ENCODE measurements at regions not wholly inside any gene's neighbourhood (a gene's known extent, or its start where the extent isn't known, plus 50 kb on each side); places are given as distances from the start of the nearest gene placed in this dataset.

GRCh38 chr22:46083383-46084350 lies 66.7 kb upstream of the PPARA start:
- Histone ChIP-seq H3K9ac (ENCODE audit: low read depth in 1 of 3, low read length in 3 of 3) (peak overlapping the region; percentile 50 to 88 (median 51)), H3K27ac (ENCODE audit: low read depth, low read length) (peak overlapping the region; percentile 96), H3K4me1 (ENCODE audit: control insufficient read depth in 3 of 3, insufficient read depth in 3 of 3, low read length in 3 of 3) (peaks cover 83 to 86% (median 85%) of the 10 kb centered on the region in 3 donors), H3K36me3 (ENCODE audit: control insufficient read depth in 3 of 3, insufficient read depth in 3 of 3, low read length in 3 of 3) (peaks cover 9 to 20% (median 10%) of the 10 kb centered on the region in 3 donors), H3K27me3 (ENCODE audit: control insufficient read depth in 3 of 3, insufficient read depth in 3 of 3, low read length in 3 of 3) (no peaks in the 10 kb centered on the region), H3K9me3 (ENCODE audit: control insufficient read depth in 3 of 3, low read length in 3 of 3) (no peaks in the 10 kb centered on the region), H3K4me3 (ENCODE audit: low read length in 3 of 3) (peak overlapping the region; percentile 32 to 61 (median 34))

GRCh38 chr22:46084376-46084775 lies 66.0 kb upstream of the PPARA start:
- Histone ChIP-seq H3K27me3 (ENCODE audit: control insufficient read depth in 3 of 3, insufficient read depth in 3 of 3, low read length in 3 of 3) (no peaks in the 10 kb centered on the region), H3K27ac (ENCODE audit: low read depth, low read length) (peak overlapping the region; percentile 96), H3K4me3 (ENCODE audit: low read length in 3 of 3) (peak overlapping the region; percentile 34 to 68 (median 61)), H3K36me3 (ENCODE audit: control insufficient read depth in 3 of 3, insufficient read depth in 3 of 3, low read length in 3 of 3) (peaks cover 9 to 24% (median 10%) of the 10 kb centered on the region in 3 donors), H3K9me3 (ENCODE audit: control insufficient read depth in 3 of 3, low read length in 3 of 3) (no peaks in the 10 kb centered on the region), H3K9ac (ENCODE audit: low read depth in 1 of 3, low read length in 3 of 3) (peak overlapping the region; percentile 50 to 88 (median 72)), H3K4me1 (ENCODE audit: control insufficient read depth in 3 of 3, insufficient read depth in 3 of 3, low read length in 3 of 3) (peaks cover 83 to 86% (median 85%) of the 10 kb centered on the region in 3 donors)

- Histone ChIP-seq H3K36me3 (ENCODE audit: control insufficient read depth in 3 of 3, insufficient read depth in 3 of 3, low read length in 3 of 3) (peaks cover 9 to 24% (median 10%) of the 10 kb centered on the region in 3 donors), H3K4me3 (ENCODE audit: low read length in 3 of 3) (peak overlapping the region; percentile 61 to 72 (median 67)), H3K27ac (ENCODE audit: low read depth, low read length) (peak overlapping the region; percentile 96), H3K27me3 (ENCODE audit: control insufficient read depth in 3 of 3, insufficient read depth in 3 of 3, low read length in 3 of 3) (no peaks in the 10 kb centered on the region), H3K4me1 (ENCODE audit: control insufficient read depth in 3 of 3, insufficient read depth in 3 of 3, low read length in 3 of 3) (peaks cover 85 to 90% (median 88%) of the 10 kb centered on the region in 3 donors), H3K9ac (ENCODE audit: low read depth in 1 of 3, low read length in 3 of 3) (peak overlapping the region; percentile 50 to 88 (median 82)), H3K9me3 (ENCODE audit: control insufficient read depth in 3 of 3, low read length in 3 of 3) (no peaks in the 10 kb centered on the region)
These were observed 65.1 kb upstream of the PPARA start for GRCh38 chr22:46084943-46085827.

- peak overlapping the region; percentile 61 to 72 (median 67) for H3K4me3 ChIP-seq (ENCODE audit: low read length in 3 of 3)
These were observed 64.3 kb upstream of the PPARA start for GRCh38 chr22:46085828-46086576.

GRCh38 chr22:46086577-46087335 lies 63.6 kb upstream of the PPARA start:
- H3K4me1 ChIP-seq (ENCODE audit: control insufficient read depth in 3 of 3, insufficient read depth in 3 of 3, low read length in 3 of 3): peaks cover 95 to 98% (median 97%) of the 10 kb centered on the region in 3 donors
- peak overlapping the region; percentile 19 to 72 (median 55) for H3K4me3 ChIP-seq (ENCODE audit: low read length in 3 of 3)
- peaks cover 13 to 29% (median 21%) of the 10 kb centered on the region in 3 donors for H3K36me3 ChIP-seq (ENCODE audit: control insufficient read depth in 3 of 3, insufficient read depth in 3 of 3, low read length in 3 of 3)
- H3K27me3 ChIP-seq (ENCODE audit: control insufficient read depth in 3 of 3, insufficient read depth in 3 of 3, low read length in 3 of 3): no peaks in the 10 kb centered on the region
- H3K9me3 ChIP-seq (ENCODE audit: control insufficient read depth in 3 of 3, low read length in 3 of 3): no peaks in the 10 kb centered on the region
- peak overlapping the region; percentile 50 to 88 (median 82) for H3K9ac ChIP-seq (ENCODE audit: low read depth in 1 of 3, low read length in 3 of 3)
- peak overlapping the region; percentile 96 for H3K27ac ChIP-seq (ENCODE audit: low read depth, low read length)

More at GRCh38 chr22:46085828-46086576, 64.3 kb upstream of the PPARA start:
- H3K9ac ChIP-seq (ENCODE audit: low read depth in 1 of 3, low read length in 3 of 3): peak overlapping the region; percentile 50 to 88 (median 82)
- peak overlapping the region; percentile 96 for H3K27ac ChIP-seq (ENCODE audit: low read depth, low read length)
- H3K4me1 ChIP-seq (ENCODE audit: control insufficient read depth in 3 of 3, insufficient read depth in 3 of 3, low read length in 3 of 3): peaks cover 93 to 96% (median 96%) of the 10 kb centered on the region in 3 donors
- H3K9me3 ChIP-seq (ENCODE audit: control insufficient read depth in 3 of 3, low read length in 3 of 3): no peaks in the 10 kb centered on the region
- H3K27me3 ChIP-seq (ENCODE audit: control insufficient read depth in 3 of 3, insufficient read depth in 3 of 3, low read length in 3 of 3): no peaks in the 10 kb centered on the region
- peaks cover 10 to 26% (median 14%) of the 10 kb centered on the region in 3 donors for H3K36me3 ChIP-seq (ENCODE audit: control insufficient read depth in 3 of 3, insufficient read depth in 3 of 3, low read length in 3 of 3)

- Histone ChIP-seq H3K27me3 (ENCODE audit: control insufficient read depth in 3 of 3, insufficient read depth in 3 of 3, low read length in 3 of 3) (no peaks in the 10 kb centered on the region), H3K36me3 (ENCODE audit: control insufficient read depth in 3 of 3, insufficient read depth in 3 of 3, low read length in 3 of 3) (peaks cover 13 to 32% (median 25%) of the 10 kb centered on the region in 3 donors), H3K4me1 (ENCODE audit: control insufficient read depth in 3 of 3, insufficient read depth in 3 of 3, low read length in 3 of 3) (peaks cover 96 to 98% (median 98%) of the 10 kb centered on the region in 3 donors), H3K9ac (ENCODE audit: low read depth in 1 of 3, low read length in 3 of 3) (peak overlapping the region in 2 of 3 donors; percentile 50 to 88), H3K9me3 (ENCODE audit: control insufficient read depth in 3 of 3, low read length in 3 of 3) (no peaks in the 10 kb centered on the region), H3K4me3 (ENCODE audit: low read length in 3 of 3) (peak overlapping the region; percentile 19 to 72 (median 19)), H3K27ac (ENCODE audit: low read depth, low read length) (peak overlapping the region; percentile 96)
These were observed 63.0 kb upstream of the PPARA start for GRCh38 chr22:46087336-46087690.

GRCh38 chr22:46087816-46088277 lies 62.5 kb upstream of the PPARA start:
- H3K27me3 ChIP-seq (ENCODE audit: control insufficient read depth in 3 of 3, insufficient read depth in 3 of 3, low read length in 3 of 3): no peaks in the 10 kb centered on the region
- peaks cover 13 to 32% (median 25%) of the 10 kb centered on the region in 3 donors for H3K36me3 ChIP-seq (ENCODE audit: control insufficient read depth in 3 of 3, insufficient read depth in 3 of 3, low read length in 3 of 3)
- H3K4me3 ChIP-seq (ENCODE audit: low read length in 3 of 3): peak overlapping the region; percentile 56 to 72 (median 62)
- H3K4me1 ChIP-seq (ENCODE audit: control insufficient read depth in 3 of 3, insufficient read depth in 3 of 3, low read length in 3 of 3): peaks cover 97 to 98% (median 98%) of the 10 kb centered on the region in 3 donors
- peak overlapping the region; percentile 96 for H3K27ac ChIP-seq (ENCODE audit: low read depth, low read length)
- H3K9me3 ChIP-seq (ENCODE audit: control insufficient read depth in 3 of 3, low read length in 3 of 3): no peaks in the 10 kb centered on the region
- peak overlapping the region; percentile 79 to 88 (median 80) for H3K9ac ChIP-seq (ENCODE audit: low read depth in 1 of 3, low read length in 3 of 3)

GRCh38 chr22:46088541-46089311 lies 61.6 kb upstream of the PPARA start:
- peak overlapping the region; percentile 79 to 88 (median 80) for H3K9ac ChIP-seq (ENCODE audit: low read depth in 1 of 3, low read length in 3 of 3)
- H3K9me3 ChIP-seq (ENCODE audit: control insufficient read depth in 3 of 3, low read length in 3 of 3): no peaks in the 10 kb centered on the region
- H3K4me3 ChIP-seq (ENCODE audit: low read length in 3 of 3): peak overlapping the region; percentile 56 to 67 (median 62)
- H3K36me3 ChIP-seq (ENCODE audit: control insufficient read depth in 3 of 3, insufficient read depth in 3 of 3, low read length in 3 of 3): peaks cover 18 to 36% (median 28%) of the 10 kb centered on the region in 3 donors
- peak overlapping the region; percentile 96 for H3K27ac ChIP-seq (ENCODE audit: low read depth, low read length)
- H3K27me3 ChIP-seq (ENCODE audit: control insufficient read depth in 3 of 3, insufficient read depth in 3 of 3, low read length in 3 of 3): no peaks in the 10 kb centered on the region
- peaks cover 98 to 100% (median 100%) of the 10 kb centered on the region in 3 donors for H3K4me1 ChIP-seq (ENCODE audit: control insufficient read depth in 3 of 3, insufficient read depth in 3 of 3, low read length in 3 of 3)

Measured in skeletal muscle tissue (tissue), 3 donors.